GM12878 (cell line): ENCODE measurements at regions not wholly inside any gene's neighbourhood (a gene's known extent, or its start where the extent isn't known, plus 50 kb on each side); places are given as distances from the start of the nearest gene placed in this dataset.

ENCODE experiments used
- ATAC-seq: fragments of 200-7000 bp; cut with Tn5 transposase; 3 replicates; pipeline ENCODE4 v1.9.1; 2020; ENCODE audit warnings: mild to moderate bottlenecking, moderate library complexity
- BruUV-seq: library from RNA; stranded (reverse); fragments of 400-500 nt; replicated peaks from 2 replicates; lab custom pipeline; 2021; lab: Mats Ljungman, UMichigan
- CTCF ChIA-PET: fragments of 300-600 bp; sonication (Branson Sonifier 250); formaldehyde crosslinking; extraction: SDS; loops from one replicate; lab custom pipeline; 2021; ENCODE audit warnings: inconsistent platforms; lab: Yijun Ruan, JAX
- POLR2A ChIA-PET: fragments of 350-600 bp; formaldehyde crosslinking; extraction: SDS; loops from one replicate; lab custom pipeline; 2021; ENCODE audit warnings: inconsistent platforms; lab: Charles Lee
- RAD21 ChIA-PET: fragments of 300-600 bp; sonication (Branson Sonifier 250); formaldehyde crosslinking; loops from one replicate; lab custom pipeline; 2023; ENCODE audit warnings: antibody characterized with exemption; ENCODE audit not compliant: unreplicated experiment; lab: Charles Lee
- SMC1A ChIA-PET: fragments of 300-600 bp; sonication (Branson Sonifier 250); formaldehyde crosslinking; loops from one replicate; lab custom pipeline; 2023; ENCODE audit not compliant: unreplicated experiment, uncharacterized antibody; lab: Charles Lee
- DNase-seq: peaks from one replicate; pipeline ENCODE4 v3.0.0-alpha.2; 2011; ENCODE audit warnings: low read depth, low spot score
- FAIRE-seq: peaks from 3 replicates; lab custom pipeline; 2011; peaks lifted over from hg19 to GRCh38; lab: Jason Lieb, UNC
- H2AFZ ChIP-seq: 2 replicates; pipeline ENCODE4 v1.6.0; 2011; ENCODE audit warnings: low read depth, low read length, control low read depth; ENCODE audit not compliant: control insufficient read depth
- H3K27ac ChIP-seq: 2 replicates; pipeline ENCODE4 v1.5.1; 2011; ENCODE audit warnings: control low read depth; ENCODE audit not compliant: control insufficient read depth, insufficient read depth
- H3K27me3 ChIP-seq, 2 experiments: replicated peaks in 1 of 2; 2 replicates each; pipeline versions ENCODE4 v1.6.0 to v1.6.1; 2011; ENCODE audit warnings: low read length in 1 of 2; ENCODE audit not compliant: control insufficient read depth in 2 of 2, insufficient read depth in 2 of 2
- H3K36me3 ChIP-seq, 2 experiments: 2 replicates each; pipeline ENCODE4 v1.5.1; 2011; ENCODE audit warnings: low read length in 1 of 2; ENCODE audit not compliant: control insufficient read depth in 2 of 2, insufficient read depth in 2 of 2
- H3K4me1 ChIP-seq: 2 replicates; pipeline ENCODE4 v1.6.1; 2011; ENCODE audit warnings: mild to moderate bottlenecking, low read length, moderate library complexity, mixed read lengths; ENCODE audit not compliant: control insufficient read depth, insufficient read depth
- H3K4me2 ChIP-seq: 2 replicates; pipeline ENCODE4 v1.6.0; 2011; ENCODE audit warnings: control low read depth; ENCODE audit not compliant: control insufficient read depth, insufficient read depth
- H3K4me3 ChIP-seq: fragments of 200-600 bp; sonication (generic); 2 replicates; pipeline ENCODE4 v1.5.1; 2016
- H3K79me2 ChIP-seq: 2 replicates; pipeline ENCODE4 v1.6.0; 2011; ENCODE audit warnings: low read length; ENCODE audit not compliant: control insufficient read depth, insufficient read depth
- H3K9ac ChIP-seq: 2 replicates; pipeline ENCODE4 v1.8.0; 2011; ENCODE audit warnings: low read length, control low read depth, mixed read lengths; ENCODE audit not compliant: control insufficient read depth, insufficient read depth
- H3K9me3 ChIP-seq: replicated peaks from 3 replicates; pipeline ENCODE4 v1.5.1; 2011; ENCODE audit warnings: mild to moderate bottlenecking, low read length; ENCODE audit not compliant: control insufficient read depth, insufficient read depth
- H4K20me1 ChIP-seq: 2 replicates; pipeline ENCODE4 v1.6.0; 2011; ENCODE audit not compliant: control insufficient read depth, insufficient read depth
- ASH2L ChIP-seq: fragments of 300-600, 200-600 bp; sonication (generic); IDR thresholded peaks from 2 replicates; pipeline ENCODE4 v1.6.1; 2017; ENCODE audit warnings: low read depth, mild to moderate bottlenecking, borderline replicate concordance
- EGR1 ChIP-seq, 2 experiments: IDR thresholded peaks; 1 replicate in 1 of 2; 2 replicates in 1 of 2; pipeline ENCODE4 v1.6.1; 2011 to 2012; ENCODE audit warnings: low read depth in 2 of 2, low read length in 2 of 2, borderline replicate concordance in 1 of 2, mild to moderate bottlenecking in 1 of 2, moderate library complexity in 1 of 2
- HDGF ChIP-seq: fragments of 450-650 bp; IDR thresholded peaks from 2 replicates; pipeline ENCODE4 v1.6.1; 2016; ENCODE audit warnings: antibody characterized with exemption
- IKZF1 ChIP-seq: fragments of 450-650 bp; conservative IDR thresholded peaks from 2 replicates; pipeline ENCODE4 v1.6.1; 2017; ENCODE audit warnings: antibody characterized with exemption, mild to moderate bottlenecking
- KDM1A ChIP-seq: fragments of 200-600 bp; sonication (generic); IDR thresholded peaks from 2 replicates; pipeline ENCODE4 v1.6.1; 2016; ENCODE audit warnings: borderline replicate concordance
- MEF2B ChIP-seq: fragments of 450-650 bp; IDR thresholded peaks from 2 replicates; pipeline ENCODE4 v1.6.1; 2018; ENCODE audit warnings: mild to moderate bottlenecking, moderate library complexity; ENCODE audit not compliant: partially characterized antibody, poor library complexity, severe bottlenecking
- NFXL1 ChIP-seq: fragments of 450-650 bp; IDR thresholded peaks from 2 replicates; pipeline ENCODE4 v1.6.1; 2017; ENCODE audit warnings: antibody characterized with exemption, mild to moderate bottlenecking, borderline replicate concordance
- NKRF ChIP-seq: fragments of 450-650 bp; conservative IDR thresholded peaks from 2 replicates; pipeline ENCODE4 v1.6.1; 2017; ENCODE audit warnings: mild to moderate bottlenecking, moderate library complexity
- SMAD1 ChIP-seq: fragments of 450-650 bp; IDR thresholded peaks from 2 replicates; pipeline ENCODE4 v1.6.1; 2018; ENCODE audit warnings: mild to moderate bottlenecking, low read depth; ENCODE audit not compliant: partially characterized antibody
- ZNF24 ChIP-seq: fragments of 450-650 bp; IDR thresholded peaks from 2 replicates; pipeline ENCODE4 v1.6.1; 2017; ENCODE audit warnings: antibody characterized with exemption, mild to moderate bottlenecking
- WGBS: methylation state at CpG from one replicate; pipeline ENCODE4 v1.1.6; 2016; ENCODE audit warnings: low lambda C conversion rate; ENCODE audit not compliant: insufficient replicate concordance, insufficient coverage; ENCODE audit errors: missing lambda C conversion rate; 5-methylcytosine and 5-hydroxymethylcytosine counted together
- in situ Hi-C: fragments of 300-500 bp; cut with MboI; formaldehyde crosslinking; loops from 9 replicates; pipeline ENCODE4 v1.14.3; 2018; ENCODE audit warnings: mixed read lengths
- intact Hi-C: fragments of 100-400 bp; cut with micrococcal nuclease; formaldehyde crosslinking; loops from one replicate; pipeline ENCODE4 v1.14.2; 2022; ENCODE audit not compliant: unreplicated experiment

DNA sequence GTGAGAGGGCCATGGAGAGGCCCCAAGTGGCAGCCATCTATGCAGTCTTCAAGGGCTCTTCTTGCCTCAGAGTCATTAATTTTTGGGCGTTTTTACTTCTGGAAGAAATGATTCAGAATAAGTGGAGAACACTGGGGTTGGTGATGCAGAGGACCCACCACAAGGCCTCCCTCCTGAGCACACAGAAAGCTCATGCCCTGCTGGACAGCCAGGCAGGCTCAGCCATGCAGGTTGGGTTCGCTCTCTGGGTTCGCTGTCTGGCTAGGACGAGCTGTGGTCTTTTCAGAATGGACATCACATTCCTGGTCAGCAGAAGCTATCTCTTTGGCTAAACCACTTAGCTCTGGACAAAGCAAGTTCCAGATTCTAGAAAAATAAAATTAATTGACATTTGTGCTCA is 480.8 kb downstream of the RPS24 start:
- Histone ChIP-seq H3K27me3 (no peaks in the 10 kb centered on the region; a peak in 2 of 4 replicates), H3K4me3 (no peak overlapping the region), H4K20me1 (no peaks in the 10 kb centered on the region), H3K4me2 (no peak overlapping the region), H3K36me3 (no peaks in the 10 kb centered on the region), H3K27ac (no peak overlapping the region), H3K79me2 (no peaks in the 10 kb centered on the region), H3K9me3 (no peaks in the 10 kb centered on the region), H2AFZ (no peak overlapping the region), H3K9ac (no peak overlapping the region), H3K4me1 (no peaks in the 10 kb centered on the region)
- no peak for TF ChIP-seq IKZF1
- no peak for TF ChIP-seq NKRF
- no peak for TF ChIP-seq SMAD1
- TF ChIP-seq ASH2L = no peak
- no peak for TF ChIP-seq MEF2B
- no peak for TF ChIP-seq KDM1A
- no peak for TF ChIP-seq NFXL1
- no peak for TF ChIP-seq ZNF24
- TF ChIP-seq EGR1 (IDR thresholded peaks at IDR 0.05; ENCODE audit: borderline replicate concordance in 1 of 2, low read depth in 2 of 2, low read length in 2 of 2) = no peak
- TF ChIP-seq HDGF = no peak
- intact Hi-C loops (no loop called here), in situ Hi-C loops (no loop called here)
- ATAC-seq (no peak), FAIRE-seq (no peak), DNase-seq (no peak)
- BruUV-seq = no TSS peak
- ChIA-PET CTCF (no interaction called here), SMC1A (no interaction called here), RAD21 (no interaction called here), POLR2A (no interaction called here)
- WGBS = 3% methylated on average over 4 of the region's 4 CpGs
